ENCODE measurements at regions not wholly inside any gene's neighbourhood (a gene's known extent, or its start where the extent isn't known, plus 50 kb on each side); places are given as distances from the start of the nearest gene placed in this dataset.

DNA sequence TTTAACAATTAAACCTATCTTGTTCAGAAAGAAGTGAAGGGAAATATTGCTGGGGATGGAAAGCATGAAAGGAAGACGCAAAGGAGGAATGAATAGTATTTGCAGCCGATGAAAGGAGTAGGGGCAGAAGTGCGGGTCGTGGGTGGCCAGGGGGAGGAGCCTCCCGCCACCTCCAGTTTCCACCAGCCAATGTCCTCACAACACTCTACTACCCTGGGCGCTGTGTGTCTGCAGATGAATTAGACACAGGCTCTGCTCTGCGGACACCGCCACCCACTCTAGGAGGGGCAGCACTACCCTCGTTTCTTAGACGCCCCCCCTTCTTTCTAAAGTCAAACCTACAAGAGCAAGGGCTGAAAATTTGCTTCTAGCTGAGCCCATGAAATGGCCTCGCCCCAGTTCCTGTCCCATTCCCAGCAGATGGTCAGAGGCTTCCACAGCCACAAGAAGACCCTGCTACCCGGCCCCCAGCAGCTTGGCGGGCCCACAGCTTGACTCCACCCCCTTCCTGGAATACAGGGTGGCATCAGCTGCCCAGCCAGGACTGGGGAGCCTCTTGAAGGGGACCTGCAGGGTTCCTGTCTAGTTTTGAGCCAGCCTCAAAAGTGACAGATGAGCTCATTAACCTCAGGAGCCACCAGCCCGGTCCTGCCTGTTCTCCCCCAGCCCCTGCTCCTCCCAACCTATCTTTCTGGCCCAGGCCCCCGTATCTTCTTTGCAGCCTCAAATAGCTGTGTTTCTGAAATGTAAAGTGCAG, 268.1 kb downstream of the BUD13 start:
- TF ChIP-seq, protein P1, sequence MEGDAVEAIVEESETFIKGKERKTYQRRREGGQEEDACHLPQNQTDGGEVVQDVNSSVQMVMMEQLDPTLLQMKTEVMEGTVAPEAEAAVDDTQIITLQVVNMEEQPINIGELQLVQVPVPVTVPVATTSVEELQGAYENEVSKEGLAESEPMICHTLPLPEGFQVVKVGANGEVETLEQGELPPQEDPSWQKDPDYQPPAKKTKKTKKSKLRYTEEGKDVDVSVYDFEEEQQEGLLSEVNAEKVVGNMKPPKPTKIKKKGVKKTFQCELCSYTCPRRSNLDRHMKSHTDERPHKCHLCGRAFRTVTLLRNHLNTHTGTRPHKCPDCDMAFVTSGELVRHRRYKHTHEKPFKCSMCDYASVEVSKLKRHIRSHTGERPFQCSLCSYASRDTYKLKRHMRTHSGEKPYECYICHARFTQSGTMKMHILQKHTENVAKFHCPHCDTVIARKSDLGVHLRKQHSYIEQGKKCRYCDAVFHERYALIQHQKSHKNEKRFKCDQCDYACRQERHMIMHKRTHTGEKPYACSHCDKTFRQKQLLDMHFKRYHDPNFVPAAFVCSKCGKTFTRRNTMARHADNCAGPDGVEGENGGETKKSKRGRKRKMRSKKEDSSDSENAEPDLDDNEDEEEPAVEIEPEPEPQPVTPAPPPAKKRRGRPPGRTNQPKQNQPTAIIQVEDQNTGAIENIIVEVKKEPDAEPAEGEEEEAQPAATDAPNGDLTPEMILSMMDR (conservative IDR thresholded peaks at IDR 0.05), result no peak
- Mint-ChIP-seq H3K4me3 (peak overlapping the region; percentile 27), H3K9me3 (no peaks in the 10 kb centered on the region), H3K4me1 (ENCODE audit: unreplicated experiment) (peaks cover 49% of the 10 kb centered on the region), H3K27ac (no peak overlapping the region), H3K36me3 (peaks cover 3% of the 10 kb centered on the region), H3K27me3 (peaks cover 68% of the 10 kb centered on the region)
- no peak for DNase-seq (ENCODE audit: extremely low spot score, unreplicated experiment)

DNA sequence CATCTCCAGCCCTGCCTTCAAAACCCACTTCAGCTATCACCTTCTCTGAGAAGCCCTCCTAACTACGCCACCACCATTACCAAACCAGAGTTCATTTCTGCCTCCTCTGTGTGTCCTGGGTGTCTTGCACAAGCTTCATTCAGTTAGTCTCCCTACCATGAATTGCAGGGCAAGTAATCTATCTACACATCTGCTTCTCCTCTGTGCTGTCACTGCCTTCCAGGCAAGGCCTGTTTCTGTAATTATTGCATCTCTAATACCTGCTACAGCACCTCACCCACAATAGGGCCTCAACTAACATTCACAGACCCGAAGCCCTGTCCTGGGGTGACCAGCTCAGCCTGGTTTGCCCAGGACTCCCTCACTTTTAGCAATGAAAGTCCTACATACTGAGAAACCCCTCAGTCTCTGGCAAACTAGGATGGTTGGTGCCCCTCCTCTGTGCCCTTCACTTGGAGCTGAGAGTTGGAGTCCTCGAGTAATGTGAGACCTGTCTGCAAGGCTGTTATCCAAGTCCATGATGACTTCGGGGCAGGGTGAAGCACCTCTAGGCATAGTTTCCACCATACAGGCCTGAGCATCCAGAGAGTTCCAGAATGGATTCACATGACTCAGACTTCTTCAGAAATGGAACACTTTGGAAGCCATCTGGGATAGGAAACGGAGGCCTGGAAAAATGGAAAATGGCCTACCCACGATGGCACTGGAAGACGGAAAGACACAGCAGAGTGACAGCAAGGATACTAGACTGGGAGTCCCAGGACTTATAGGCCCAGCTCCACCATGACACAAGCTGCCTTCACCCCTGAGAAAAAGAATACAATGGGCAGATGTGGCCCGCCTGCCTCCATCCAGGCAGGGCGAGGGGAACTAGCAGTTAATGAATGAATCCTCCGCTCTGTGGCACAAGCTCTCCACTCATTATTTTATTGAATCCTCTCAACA, 269.3 kb downstream of the BUD13 start:
- TF ChIP-seq, protein P1 (conservative IDR thresholded peaks at IDR 0.05), result no peak
- Mint-ChIP-seq H3K4me3 (no peak overlapping the region), H3K9me3 (no peaks in the 10 kb centered on the region), H3K27ac (no peak overlapping the region), H3K36me3 (peaks cover 3% of the 10 kb centered on the region), H3K4me1 (ENCODE audit: unreplicated experiment) (peaks cover 43% of the 10 kb centered on the region), H3K27me3 (peaks cover 60% of the 10 kb centered on the region)
- DNase-seq (ENCODE audit: extremely low spot score, unreplicated experiment), result peak; percentile 10

DNA sequence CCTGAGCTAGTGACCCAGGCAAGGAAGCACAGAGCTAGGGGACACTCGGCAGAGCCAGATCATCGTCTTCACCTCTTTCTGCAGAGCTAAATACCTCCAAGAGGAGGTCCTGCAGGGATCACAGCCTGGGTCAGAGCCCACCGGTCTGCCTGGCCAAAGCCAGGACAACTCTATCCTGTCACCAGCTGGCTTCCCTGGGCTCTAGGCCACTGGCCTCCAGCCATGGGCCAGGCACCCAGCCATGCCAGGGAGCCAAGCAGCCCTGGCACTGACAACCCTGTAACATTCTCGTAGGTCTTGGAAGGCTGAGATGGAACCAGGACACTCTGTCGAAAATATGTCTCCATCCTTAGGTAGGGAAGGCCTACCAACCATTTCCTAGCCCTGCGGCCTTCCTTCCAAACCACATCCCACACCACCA, 270.1 kb downstream of the BUD13 start:
- H3K36me3 Mint-ChIP-seq, result peaks cover 3% of the 10 kb centered on the region
- TF ChIP-seq, protein P1 (conservative IDR thresholded peaks at IDR 0.05), result no peak
- no peak overlapping the region for H3K27ac Mint-ChIP-seq
- H3K9me3 Mint-ChIP-seq, result no peaks in the 10 kb centered on the region
- peaks cover 56% of the 10 kb centered on the region for H3K27me3 Mint-ChIP-seq
- peaks cover 43% of the 10 kb centered on the region for H3K4me1 Mint-ChIP-seq (ENCODE audit: unreplicated experiment)
- no peak overlapping the region for H3K4me3 Mint-ChIP-seq
- DNase-seq (ENCODE audit: extremely low spot score, unreplicated experiment), result no peak

DNA sequence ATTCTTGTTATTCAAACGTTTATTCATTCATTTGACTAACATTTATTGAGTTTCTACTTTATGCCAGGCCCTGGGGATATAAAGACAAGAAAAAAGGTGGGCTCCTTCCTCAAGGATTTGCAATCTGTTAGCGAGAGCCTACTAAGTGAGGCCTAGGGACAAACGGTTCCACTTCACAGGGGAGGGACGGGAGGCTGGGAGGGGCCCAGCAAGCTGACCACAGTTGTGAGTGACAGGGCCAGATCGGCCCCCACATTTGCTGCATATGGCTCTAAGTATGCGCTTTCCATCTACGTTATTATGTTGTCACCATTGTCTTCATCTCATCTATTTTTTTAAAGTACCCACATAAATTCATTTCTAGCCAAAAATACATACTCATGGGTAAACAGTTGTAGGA, 271.1 kb downstream of the BUD13 start:
- H3K27ac Mint-ChIP-seq, result no peak overlapping the region
- DNase-seq (ENCODE audit: extremely low spot score, unreplicated experiment), result no peak
- H3K4me3 Mint-ChIP-seq, result no peak overlapping the region

DNA sequence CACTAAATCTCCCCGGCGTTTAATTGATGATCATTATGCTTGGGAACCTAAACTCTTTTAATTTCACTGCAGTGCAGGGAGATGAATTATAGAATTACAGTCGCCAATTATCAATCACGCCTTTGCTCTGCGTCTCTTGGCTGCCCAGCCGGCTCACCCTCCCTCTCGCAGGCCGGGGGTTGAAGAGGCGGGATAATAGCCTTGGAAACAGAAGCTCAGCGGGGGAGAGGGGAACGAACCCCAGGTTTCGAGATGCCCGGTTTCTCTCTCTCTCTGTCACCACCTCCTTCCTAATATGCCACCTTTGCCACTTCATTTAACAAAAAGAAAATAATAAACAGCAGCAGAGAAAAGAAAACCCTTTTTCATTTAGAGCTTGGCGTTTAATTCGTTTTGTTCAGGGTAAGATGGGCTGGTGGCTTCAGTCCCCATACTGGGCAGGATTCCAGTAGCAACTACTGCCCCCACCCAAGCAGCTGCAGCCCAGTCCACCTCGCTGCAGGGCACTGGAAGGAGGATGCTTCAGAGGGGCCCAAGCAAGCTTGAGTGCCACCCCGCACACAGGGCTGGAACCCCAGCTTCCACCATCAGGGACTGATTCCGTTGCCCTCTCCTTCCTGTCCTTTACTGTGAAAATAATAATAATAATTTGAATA, 271.7 kb downstream of the BUD13 start:
- no peak for DNase-seq (ENCODE audit: extremely low spot score, unreplicated experiment)
- Mint-ChIP-seq H3K4me3 (peak overlapping the region; percentile 67), H3K27ac (no peak overlapping the region), H3K36me3 (peaks cover 3% of the 10 kb centered on the region), H3K9me3 (no peaks in the 10 kb centered on the region), H3K27me3 (peaks cover 57% of the 10 kb centered on the region), H3K4me1 (ENCODE audit: unreplicated experiment) (peaks cover 41% of the 10 kb centered on the region)
- TF ChIP-seq, protein P1 (conservative IDR thresholded peaks at IDR 0.05), result no peak

More for the DNA sequence above, 271.1 kb downstream of the BUD13 start:
- TF ChIP-seq, protein P1 (conservative IDR thresholded peaks at IDR 0.05), result no peak
- H3K9me3 Mint-ChIP-seq, result no peaks in the 10 kb centered on the region
- H3K27me3 Mint-ChIP-seq, result peaks cover 56% of the 10 kb centered on the region
- H3K4me1 Mint-ChIP-seq (ENCODE audit: unreplicated experiment), result peaks cover 43% of the 10 kb centered on the region
- H3K36me3 Mint-ChIP-seq, result peaks cover 3% of the 10 kb centered on the region

All from type B pancreatic cell (in vitro differentiated cells).